ENCODE measurements at regions not wholly inside any gene's neighbourhood (a gene's known extent, or its start where the extent isn't known, plus 50 kb on each side); places are given as distances from the start of the nearest gene placed in this dataset.

DNA sequence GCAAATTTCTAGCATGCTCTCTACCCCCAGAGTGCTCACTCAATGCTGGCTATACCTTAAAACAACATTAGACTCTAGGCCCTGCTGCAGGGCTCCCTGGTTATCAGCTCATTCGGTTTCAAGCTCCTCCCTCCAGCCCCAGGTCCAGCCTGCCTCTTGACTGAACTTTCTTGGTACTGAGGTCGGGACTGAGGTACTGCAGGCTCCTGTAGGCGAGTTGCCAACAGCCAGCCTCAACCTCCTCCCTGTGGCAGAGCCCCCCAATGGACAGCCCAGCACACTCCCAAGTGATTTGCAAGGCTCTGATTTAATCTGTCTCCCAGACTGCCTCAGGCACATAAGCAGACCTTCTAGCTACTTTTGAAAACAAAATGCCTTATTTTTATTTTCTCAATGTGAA lies 73.6 kb upstream of the EIF3M start:
- TF ChIP-seq, protein P1, sequence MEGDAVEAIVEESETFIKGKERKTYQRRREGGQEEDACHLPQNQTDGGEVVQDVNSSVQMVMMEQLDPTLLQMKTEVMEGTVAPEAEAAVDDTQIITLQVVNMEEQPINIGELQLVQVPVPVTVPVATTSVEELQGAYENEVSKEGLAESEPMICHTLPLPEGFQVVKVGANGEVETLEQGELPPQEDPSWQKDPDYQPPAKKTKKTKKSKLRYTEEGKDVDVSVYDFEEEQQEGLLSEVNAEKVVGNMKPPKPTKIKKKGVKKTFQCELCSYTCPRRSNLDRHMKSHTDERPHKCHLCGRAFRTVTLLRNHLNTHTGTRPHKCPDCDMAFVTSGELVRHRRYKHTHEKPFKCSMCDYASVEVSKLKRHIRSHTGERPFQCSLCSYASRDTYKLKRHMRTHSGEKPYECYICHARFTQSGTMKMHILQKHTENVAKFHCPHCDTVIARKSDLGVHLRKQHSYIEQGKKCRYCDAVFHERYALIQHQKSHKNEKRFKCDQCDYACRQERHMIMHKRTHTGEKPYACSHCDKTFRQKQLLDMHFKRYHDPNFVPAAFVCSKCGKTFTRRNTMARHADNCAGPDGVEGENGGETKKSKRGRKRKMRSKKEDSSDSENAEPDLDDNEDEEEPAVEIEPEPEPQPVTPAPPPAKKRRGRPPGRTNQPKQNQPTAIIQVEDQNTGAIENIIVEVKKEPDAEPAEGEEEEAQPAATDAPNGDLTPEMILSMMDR (conservative IDR thresholded peaks at IDR 0.05; ENCODE audit: low read length): no peak
- TF ChIP-seq EZH2phosphoT487 (IDR thresholded peaks at IDR 0.05; ENCODE audit: borderline replicate concordance, low read depth, low read length): no peak

All from OCI-LY7 (cell line).